Trophoblast cell (in vitro differentiated cells and primary cell): ENCODE measurements at regions not wholly inside any gene's neighbourhood (a gene's known extent, or its start where the extent isn't known, plus 50 kb on each side); places are given as distances from the start of the nearest gene placed in this dataset.

ENCODE experiments used
- DNase-seq, 2 donors: peaks; one replicate each; pipeline ENCODE4 v3.0.0-alpha.2; 2016
- H2AFZ ChIP-seq: 2 replicates; pipeline ENCODE4 v1.6.1; 2013; ENCODE audit warnings: low read length, moderate library complexity, mild to moderate bottlenecking; ENCODE audit not compliant: insufficient read depth, poor library complexity
- H2AK5ac ChIP-seq: 2 replicates; pipeline ENCODE4 v1.6.1; 2013; ENCODE audit warnings: mild to moderate bottlenecking, low read length
- H2BK120ac ChIP-seq: 2 replicates; pipeline ENCODE4 v1.6.1; 2013; ENCODE audit warnings: low read length, mild to moderate bottlenecking, moderate library complexity; ENCODE audit not compliant: insufficient read depth, poor library complexity
- H2BK12ac ChIP-seq: 2 replicates; pipeline ENCODE4 v1.6.1; 2013; ENCODE audit warnings: mild to moderate bottlenecking, low read length, moderate library complexity
- H2BK5ac ChIP-seq: 2 replicates; pipeline ENCODE4 v1.6.1; 2013; ENCODE audit warnings: low read length, low read depth, moderate library complexity, mild to moderate bottlenecking; ENCODE audit not compliant: poor library complexity
- H3K14ac ChIP-seq: 2 replicates; pipeline ENCODE4 v1.6.1; 2013; ENCODE audit warnings: mild to moderate bottlenecking, low read length
- H3K18ac ChIP-seq: 2 replicates; pipeline ENCODE4 v1.6.1; 2013; ENCODE audit warnings: mild to moderate bottlenecking, low read length
- H3K23ac ChIP-seq: 2 replicates; pipeline ENCODE4 v1.6.1; 2013; ENCODE audit warnings: low read length
- H3K27ac ChIP-seq: 2 replicates; pipeline ENCODE4 v1.5.1; 2013; ENCODE audit warnings: low read depth, mild to moderate bottlenecking, inconsistent platforms, low read length, moderate library complexity
- H3K27me3 ChIP-seq: 2 replicates; pipeline ENCODE4 v1.6.1; 2013; ENCODE audit warnings: inconsistent platforms, mild to moderate bottlenecking, low read length, moderate library complexity; ENCODE audit not compliant: insufficient read depth
- H3K36me3 ChIP-seq, 2 experiments: 1 replicate in 1 of 2; 2 replicates in 1 of 2; pipeline ENCODE4 v1.6.1; 2013; ENCODE audit warnings: low read length in 2 of 2, mild to moderate bottlenecking in 2 of 2, moderate library complexity in 1 of 2; ENCODE audit not compliant: insufficient read depth in 2 of 2, control insufficient read depth in 1 of 2
- H3K4ac ChIP-seq: 2 replicates; pipeline ENCODE4 v1.6.1; 2013; ENCODE audit warnings: low read depth, mild to moderate bottlenecking, low read length, moderate library complexity
- H3K4me1 ChIP-seq, 2 experiments: 1 replicate in 1 of 2; 2 replicates in 1 of 2; pipeline ENCODE4 v1.6.1; 2013; ENCODE audit warnings: low read length in 2 of 2, mild to moderate bottlenecking in 2 of 2, moderate library complexity in 1 of 2; ENCODE audit not compliant: insufficient read depth in 2 of 2, control insufficient read depth in 1 of 2
- H3K4me2 ChIP-seq: 2 replicates; pipeline ENCODE4 v1.6.1; 2013; ENCODE audit warnings: inconsistent platforms, mild to moderate bottlenecking, low read length, moderate library complexity
- H3K4me3 ChIP-seq: 2 replicates; pipeline ENCODE4 v1.5.1; 2013; ENCODE audit warnings: mild to moderate bottlenecking, low read depth, low read length, inconsistent platforms
- H3K79me1 ChIP-seq: one replicate; pipeline ENCODE4 v1.6.1; 2013; ENCODE audit warnings: low read length
- H3K79me2 ChIP-seq: 2 replicates; pipeline ENCODE4 v1.6.1; 2013; ENCODE audit warnings: low read length, mild to moderate bottlenecking; ENCODE audit not compliant: control insufficient read depth, insufficient read depth, poor library complexity
- H3K9ac ChIP-seq: 2 replicates; pipeline ENCODE4 v1.6.1; 2013; ENCODE audit warnings: mild to moderate bottlenecking, low read length
- H3K9me3 ChIP-seq: 2 replicates; pipeline ENCODE4 v1.6.1; 2013; ENCODE audit warnings: low read depth, mild to moderate bottlenecking, control low read depth, inconsistent platforms, low read length; ENCODE audit not compliant: insufficient read depth
- H4K12ac ChIP-seq: 2 replicates; pipeline ENCODE4 v1.6.1; 2013; ENCODE audit warnings: low read depth, mild to moderate bottlenecking, low read length, moderate library complexity
- H4K8ac ChIP-seq: 2 replicates; pipeline ENCODE4 v1.6.1; 2013; ENCODE audit warnings: low read depth, mild to moderate bottlenecking, low read length, moderate library complexity
- H4K91ac ChIP-seq: one replicate; pipeline ENCODE4 v1.6.1; 2013; ENCODE audit warnings: low read depth, mild to moderate bottlenecking, low read length, moderate library complexity
- WGBS: extraction: QIAGEN DNeasy Blood & Tissue Kit; methylation state at CpG from one replicate; pipeline ENCODE4 v1.1.7; 2013; ENCODE audit warnings: missing lambda C conversion rate; ENCODE audit not compliant: insufficient read length, insufficient coverage; ENCODE audit errors: extremely low coverage; 5-methylcytosine and 5-hydroxymethylcytosine counted together

DNA sequence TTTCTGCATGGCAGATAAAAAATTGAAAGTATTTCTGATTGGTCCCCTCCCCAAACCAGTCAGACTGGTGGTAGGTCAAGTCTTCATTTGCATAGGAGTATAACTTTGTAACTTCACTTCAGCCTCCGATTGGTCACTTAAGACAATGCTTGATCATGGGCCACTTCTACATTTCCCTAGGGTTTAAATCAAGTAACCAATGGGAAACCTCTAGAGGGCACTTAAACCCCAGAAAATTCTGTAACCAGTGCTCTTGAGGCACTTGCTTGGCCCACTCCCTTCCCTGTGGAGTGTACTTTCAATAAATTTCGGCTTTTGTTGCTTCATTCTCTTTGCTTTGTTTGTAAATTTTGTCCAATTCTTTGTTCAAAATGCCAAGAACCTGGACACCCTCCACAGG, 225.5 kb downstream of the ARPP21 start:
- no peak overlapping the region for H3K9ac ChIP-seq
- H2BK120ac ChIP-seq: no peak overlapping the region
- H3K18ac ChIP-seq: no peak overlapping the region
- no peaks in the 10 kb centered on the region for H3K4me1 ChIP-seq
- DNase-seq: no peak
- no peak overlapping the region for H4K8ac ChIP-seq
- H3K9me3 ChIP-seq: no peaks in the 10 kb centered on the region
- H3K4me3 ChIP-seq: no peak overlapping the region
- H2BK12ac ChIP-seq: no peak overlapping the region
- H3K23ac ChIP-seq: no peak overlapping the region
- H2AK5ac ChIP-seq: no peak overlapping the region
- H2BK5ac ChIP-seq: no peak overlapping the region
- H4K12ac ChIP-seq: no peak overlapping the region
- no peak overlapping the region for H3K4ac ChIP-seq
- H3K79me1 ChIP-seq: no peaks in the 10 kb centered on the region
- H3K27me3 ChIP-seq: no peaks in the 10 kb centered on the region
- no peak overlapping the region for H3K27ac ChIP-seq
- no peaks in the 10 kb centered on the region for H3K36me3 ChIP-seq
- H4K91ac ChIP-seq: no peak overlapping the region
- H3K79me2 ChIP-seq: no peaks in the 10 kb centered on the region
- H3K4me2 ChIP-seq: no peak overlapping the region
- no CpG with 5 or more reads among the region's 2 CpGs for WGBS
- no peak overlapping the region for H3K14ac ChIP-seq
- no peak overlapping the region for H2AFZ ChIP-seq

DNA sequence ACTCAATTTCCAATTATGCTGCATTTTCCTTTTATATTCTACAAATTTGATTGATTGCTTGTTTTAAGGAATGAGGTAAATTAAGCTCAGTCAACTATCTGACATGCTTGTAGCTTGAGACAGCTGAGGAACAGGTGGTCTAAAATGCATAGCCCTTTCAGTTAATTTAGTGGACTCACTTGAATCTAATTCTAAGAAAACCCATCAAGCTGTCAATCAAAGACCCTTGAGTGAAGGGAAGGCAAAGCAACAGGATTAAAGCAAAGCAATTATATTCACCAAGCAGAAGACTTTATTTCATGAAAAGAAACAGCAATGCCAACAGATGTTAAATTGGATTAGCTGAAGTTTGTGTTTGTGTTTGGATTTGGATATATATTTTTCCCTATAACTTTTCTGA, 228.5 kb downstream of the ARPP21 start:
- H3K4me2 ChIP-seq: no peak overlapping the region
- no peaks in the 10 kb centered on the region for H3K79me2 ChIP-seq
- no peak for DNase-seq
- H3K4me3 ChIP-seq: no peak overlapping the region
- no peak overlapping the region for H3K9ac ChIP-seq
- no peak overlapping the region for H3K18ac ChIP-seq
- H2AK5ac ChIP-seq: no peak overlapping the region
- no peak overlapping the region for H4K8ac ChIP-seq
- H2AFZ ChIP-seq: no peak overlapping the region
- H3K27me3 ChIP-seq: no peaks in the 10 kb centered on the region
- H4K91ac ChIP-seq: no peak overlapping the region
- H2BK120ac ChIP-seq: no peak overlapping the region
- no peak overlapping the region for H2BK12ac ChIP-seq
- no peak overlapping the region for H2BK5ac ChIP-seq
- no peak overlapping the region for H3K27ac ChIP-seq
- no peak overlapping the region for H3K23ac ChIP-seq
- no peaks in the 10 kb centered on the region for H3K9me3 ChIP-seq
- H3K79me1 ChIP-seq: no peaks in the 10 kb centered on the region
- H3K36me3 ChIP-seq: no peaks in the 10 kb centered on the region
- H3K4ac ChIP-seq: no peak overlapping the region
- H3K14ac ChIP-seq: no peak overlapping the region
- no peak overlapping the region for H4K12ac ChIP-seq
- no peaks in the 10 kb centered on the region for H3K4me1 ChIP-seq

DNA sequence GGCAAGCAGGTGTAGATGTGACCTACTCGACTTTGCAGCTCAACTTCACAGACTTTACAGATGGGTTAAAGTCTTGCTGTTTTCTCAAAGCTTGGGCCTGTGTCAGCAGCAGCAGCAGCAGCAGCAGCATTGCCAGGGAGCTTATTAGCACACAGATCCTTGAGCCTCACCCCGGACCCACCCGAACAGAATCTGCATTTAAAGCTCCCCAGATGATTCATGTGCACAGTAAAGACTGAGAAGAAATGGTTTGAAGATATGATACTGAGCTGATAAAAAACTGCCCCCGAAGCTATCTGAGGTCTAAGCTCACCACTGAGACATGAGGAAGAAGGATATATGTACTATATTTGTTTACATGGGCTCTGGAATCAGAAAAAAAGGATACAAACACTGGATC, 231.7 kb downstream of the ARPP21 start:
- Histone ChIP-seq H3K9me3 (no peaks in the 10 kb centered on the region), H3K23ac (no peak overlapping the region), H3K4me1 (no peaks in the 10 kb centered on the region), H3K27ac (no peak overlapping the region), H3K4me2 (no peak overlapping the region), H3K14ac (no peak overlapping the region), H4K8ac (no peak overlapping the region), H2AK5ac (no peak overlapping the region), H3K9ac (no peak overlapping the region), H2BK12ac (no peak overlapping the region), H3K4me3 (no peak overlapping the region), H3K18ac (no peak overlapping the region), H3K79me1 (no peaks in the 10 kb centered on the region), H4K12ac (no peak overlapping the region), H3K4ac (no peak overlapping the region), H4K91ac (no peak overlapping the region), H3K36me3 (no peaks in the 10 kb centered on the region), H3K27me3 (no peaks in the 10 kb centered on the region), H3K79me2 (no peaks in the 10 kb centered on the region), H2BK120ac (no peak overlapping the region), H2BK5ac (no peak overlapping the region), H2AFZ (no peak overlapping the region)
- WGBS: no CpG with 5 or more reads among the region's 4 CpGs
- DNase-seq: no peak

DNA sequence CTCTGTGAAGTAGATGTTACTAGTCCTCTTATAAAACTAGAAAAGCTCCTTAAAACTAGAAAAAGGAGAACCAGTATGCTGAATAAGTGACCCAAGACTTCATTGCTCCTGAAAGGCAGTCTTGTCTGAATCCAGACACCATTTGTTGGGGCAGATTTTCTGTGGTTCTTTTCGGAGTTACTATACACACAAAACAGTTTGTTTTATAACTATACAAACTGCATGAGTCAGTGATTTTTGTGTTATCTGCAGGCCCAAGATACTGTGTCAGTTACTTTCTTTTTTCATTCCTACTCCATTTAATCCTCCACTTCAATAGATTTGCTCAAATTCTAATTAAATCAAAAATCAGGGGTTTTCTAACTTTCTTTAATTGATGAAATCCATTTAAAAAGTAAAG, 244.6 kb downstream of the ARPP21 start:
- Histone ChIP-seq H2BK120ac (no peak overlapping the region), H3K9ac (no peak overlapping the region), H3K27me3 (no peaks in the 10 kb centered on the region), H3K4me3 (no peak overlapping the region), H3K9me3 (no peaks in the 10 kb centered on the region), H3K4me2 (no peak overlapping the region), H3K23ac (no peak overlapping the region), H3K4ac (no peak overlapping the region), H4K12ac (no peak overlapping the region), H4K91ac (no peak overlapping the region), H3K4me1 (no peaks in the 10 kb centered on the region), H3K18ac (no peak overlapping the region), H3K27ac (no peak overlapping the region), H3K14ac (no peak overlapping the region), H3K79me2 (no peaks in the 10 kb centered on the region), H2BK5ac (no peak overlapping the region), H4K8ac (no peak overlapping the region), H2AFZ (no peak overlapping the region), H2BK12ac (no peak overlapping the region), H3K36me3 (no peaks in the 10 kb centered on the region), H3K79me1 (no peaks in the 10 kb centered on the region), H2AK5ac (no peak overlapping the region)
- DNase-seq: no peak
- WGBS: no CpG with 5 or more reads among the region's 1 CpG

DNA sequence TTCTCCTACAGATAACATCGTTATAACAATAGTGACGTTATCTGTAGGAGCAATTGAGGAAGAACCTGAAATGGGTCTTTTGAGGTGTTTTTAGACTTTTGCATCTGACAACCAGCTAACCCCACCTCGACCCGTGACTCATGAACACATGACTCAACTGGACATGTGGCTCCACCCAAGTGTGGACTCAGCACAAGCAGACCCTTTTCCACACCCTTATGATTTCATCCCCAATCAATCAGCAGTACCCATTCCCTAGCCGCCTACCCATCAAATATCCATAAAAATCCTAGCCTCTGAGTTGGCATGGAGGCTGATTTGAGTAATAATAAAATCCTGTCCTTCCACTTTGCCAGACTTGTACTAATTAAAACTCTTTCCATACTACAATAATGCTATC, 255.4 kb downstream of the ARPP21 start:
- H3K23ac ChIP-seq: no peak overlapping the region
- H3K79me2 ChIP-seq: no peaks in the 10 kb centered on the region
- no peak overlapping the region for H3K4me3 ChIP-seq
- no peaks in the 10 kb centered on the region for H3K79me1 ChIP-seq
- no peak overlapping the region for H4K12ac ChIP-seq
- no peak overlapping the region for H2BK12ac ChIP-seq
- H3K4me2 ChIP-seq: no peak overlapping the region
- no peak for DNase-seq
- no peak overlapping the region for H4K91ac ChIP-seq
- H2BK5ac ChIP-seq: no peak overlapping the region
- H3K27me3 ChIP-seq: no peaks in the 10 kb centered on the region
- H3K36me3 ChIP-seq: no peaks in the 10 kb centered on the region
- H3K27ac ChIP-seq: no peak overlapping the region
- H3K18ac ChIP-seq: no peak overlapping the region
- no peak overlapping the region for H3K14ac ChIP-seq
- H3K9ac ChIP-seq: no peak overlapping the region
- no peak overlapping the region for H2BK120ac ChIP-seq
- no peak overlapping the region for H4K8ac ChIP-seq
- H3K4ac ChIP-seq: no peak overlapping the region
- H2AFZ ChIP-seq: no peak overlapping the region
- H2AK5ac ChIP-seq: no peak overlapping the region
- H3K4me1 ChIP-seq: no peaks in the 10 kb centered on the region
- no CpG with 5 or more reads among the region's 5 CpGs for WGBS
- H3K9me3 ChIP-seq: no peaks in the 10 kb centered on the region
